H9 (cell line): ENCODE measurements at regions not wholly inside any gene's neighbourhood (a gene's known extent, or its start where the extent isn't known, plus 50 kb on each side); places are given as distances from the start of the nearest gene placed in this dataset.
A peak's percentile ranks its signal among the peaks of the same experiment; 100 is the strongest.

ENCODE experiments used
- DNase-seq: peaks from one replicate; pipeline ENCODE4 v3.0.0-alpha.2; 2017
- H2AFZ ChIP-seq: one replicate; pipeline ENCODE4 v1.6.1; 2013; ENCODE audit warnings: mild to moderate bottlenecking, low read length, control low read depth, moderate library complexity
- H2AK5ac ChIP-seq: 2 replicates; pipeline ENCODE4 v1.6.1; 2013; ENCODE audit warnings: low read length, control low read depth, mixed read lengths; ENCODE audit not compliant: insufficient read length
- H2BK120ac ChIP-seq: one replicate; pipeline ENCODE4 v1.6.1; 2013; ENCODE audit warnings: low read depth, mild to moderate bottlenecking, low read length, control low read depth, inconsistent platforms; ENCODE audit not compliant: poor library complexity, severe bottlenecking
- H2BK12ac ChIP-seq: 2 replicates; pipeline ENCODE4 v1.6.1; 2013; ENCODE audit warnings: low read length, control low read depth, mixed read lengths, low read depth; ENCODE audit not compliant: insufficient read length
- H2BK15ac ChIP-seq: 2 replicates; pipeline ENCODE4 v1.6.1; 2013; ENCODE audit warnings: low read depth, low read length, control low read depth
- H2BK20ac ChIP-seq: one replicate; pipeline ENCODE4 v1.6.1; 2013; ENCODE audit warnings: low read depth, mild to moderate bottlenecking, low read length, control low read depth, inconsistent platforms; ENCODE audit not compliant: poor library complexity, severe bottlenecking
- H2BK5ac ChIP-seq: 2 replicates; pipeline ENCODE4 v1.6.1; 2013; ENCODE audit warnings: low read length, control low read depth, mixed read lengths; ENCODE audit not compliant: insufficient read length
- H3K14ac ChIP-seq: 2 replicates; pipeline ENCODE4 v1.6.1; 2013; ENCODE audit warnings: low read length, control low read depth; ENCODE audit not compliant: insufficient read depth
- H3K18ac ChIP-seq: 2 replicates; pipeline ENCODE4 v1.6.1; 2013; ENCODE audit warnings: low read depth, mild to moderate bottlenecking, mixed read lengths, low read length, control low read depth; ENCODE audit not compliant: insufficient read length
- H3K23ac ChIP-seq: 2 replicates; pipeline ENCODE4 v1.6.1; 2013; ENCODE audit warnings: low read length, control low read depth, mixed read lengths, low read depth; ENCODE audit not compliant: insufficient read length
- H3K23me2 ChIP-seq: 2 replicates; pipeline ENCODE4 v1.6.1; 2013; ENCODE audit warnings: low read depth, mild to moderate bottlenecking, mixed read lengths, low read length, control low read depth; ENCODE audit not compliant: insufficient read length, poor library complexity, severe bottlenecking
- H3K27ac ChIP-seq: 2 replicates; pipeline ENCODE4 v1.5.1; 2013; ENCODE audit warnings: low read length, control low read depth, mixed read lengths, low read depth; ENCODE audit not compliant: insufficient read length
- H3K27me3 ChIP-seq: 2 replicates; pipeline ENCODE4 v1.6.1; 2013; ENCODE audit warnings: low read length, control low read depth, inconsistent platforms; ENCODE audit not compliant: insufficient read depth
- H3K4ac ChIP-seq: 2 replicates; pipeline ENCODE4 v1.6.1; 2013; ENCODE audit warnings: low read depth, mild to moderate bottlenecking, control low read depth, inconsistent platforms, low read length, moderate library complexity
- H3K4me1 ChIP-seq: 2 replicates; pipeline ENCODE4 v1.6.1; 2013; ENCODE audit warnings: low read length, control low read depth, inconsistent platforms; ENCODE audit not compliant: insufficient read depth
- H3K4me2 ChIP-seq: 2 replicates; pipeline ENCODE4 v1.6.1; 2013; ENCODE audit warnings: low read length, control low read depth, mixed read lengths; ENCODE audit not compliant: insufficient read length, insufficient read depth
- H3K56ac ChIP-seq: 2 replicates; pipeline ENCODE4 v1.6.1; 2013; ENCODE audit warnings: low read depth, mild to moderate bottlenecking, mixed read lengths, low read length, control low read depth; ENCODE audit not compliant: insufficient read length
- H3K79me1 ChIP-seq: 2 replicates; pipeline ENCODE4 v1.6.1; 2013; ENCODE audit warnings: low read depth, mild to moderate bottlenecking, moderate library complexity, low read length, control low read depth, inconsistent platforms; ENCODE audit not compliant: insufficient read depth, poor library complexity, severe bottlenecking
- H3K79me2 ChIP-seq: 2 replicates; pipeline ENCODE4 v1.6.1; 2013; ENCODE audit warnings: low read length, control low read depth, inconsistent platforms; ENCODE audit not compliant: insufficient read depth
- H3K9ac ChIP-seq: 2 replicates; pipeline ENCODE4 v1.6.1; 2013; ENCODE audit warnings: low read length, control low read depth, mixed read lengths; ENCODE audit not compliant: insufficient read length; ENCODE audit errors: extremely low read depth
- H3K9me3 ChIP-seq: one replicate; pipeline ENCODE4 v1.6.1; 2013; ENCODE audit warnings: low read depth, low read length, inconsistent platforms; ENCODE audit not compliant: control insufficient read depth
- H3T11ph ChIP-seq: one replicate; pipeline ENCODE4 v1.6.1; 2013; ENCODE audit warnings: mild to moderate bottlenecking, low read length, control low read depth, inconsistent platforms
- H4K20me1 ChIP-seq: one replicate; pipeline ENCODE4 v1.6.1; 2013; ENCODE audit not compliant: control insufficient read depth, insufficient read length, insufficient read depth
- H4K5ac ChIP-seq: 2 replicates; pipeline ENCODE4 v1.6.1; 2013; ENCODE audit warnings: low read depth, mild to moderate bottlenecking, mixed read lengths, low read length, control low read depth; ENCODE audit not compliant: insufficient read length
- H4K8ac ChIP-seq: replicated peaks from 2 replicates; pipeline ENCODE4 v1.6.1; 2013; ENCODE audit warnings: low read length, control low read depth, mixed read lengths, low read depth; ENCODE audit not compliant: insufficient read length
- H4K91ac ChIP-seq: 2 replicates; pipeline ENCODE4 v1.6.1; 2013; ENCODE audit warnings: low read depth, mild to moderate bottlenecking, moderate library complexity, mixed read lengths, low read length, control low read depth; ENCODE audit not compliant: insufficient read length
- H3K27ac Mint-ChIP-seq, 3 experiments: 2 replicates in 2 of 3; 3 replicates in 1 of 3; pipeline ENCODE4 v1.8.0; 2020 to 2021; ENCODE audit warnings: mixed read lengths in 3 of 3, mild to moderate bottlenecking in 1 of 3, moderate library complexity in 1 of 3
- H3K27me3 Mint-ChIP-seq: 2 replicates; pipeline ENCODE4 v1.8.0; 2021; ENCODE audit warnings: low read depth, mild to moderate bottlenecking, moderate library complexity, mixed read lengths
- H3K36me3 Mint-ChIP-seq, 3 experiments: 2 replicates in 2 of 3; 3 replicates in 1 of 3; pipeline ENCODE4 v1.8.0; 2020 to 2021; ENCODE audit warnings: low read depth in 3 of 3, mixed read lengths in 3 of 3; ENCODE audit not compliant: insufficient read depth in 1 of 3
- H3K4me1 Mint-ChIP-seq, 2 experiments: 2 replicates each; pipeline ENCODE4 v1.8.0; 2020; ENCODE audit warnings: mixed read lengths in 2 of 2
- H3K4me3 Mint-ChIP-seq, 2 experiments: 2 replicates in 1 of 2; 3 replicates in 1 of 2; pipeline ENCODE4 v1.8.0; 2020 to 2021; ENCODE audit warnings: mild to moderate bottlenecking in 2 of 2, mixed read lengths in 2 of 2, moderate library complexity in 1 of 2
- H3K9me3 Mint-ChIP-seq, 2 experiments: 2 replicates in 1 of 2; 3 replicates in 1 of 2; pipeline ENCODE4 v1.8.0; 2020; ENCODE audit warnings: mild to moderate bottlenecking in 2 of 2, mixed read lengths in 2 of 2, moderate library complexity in 1 of 2
- WGBS: extraction: QIAGEN DNeasy Blood & Tissue Kit; methylation state at CpG from one replicate; pipeline ENCODE4 v1.1.7; 2013; ENCODE audit warnings: missing lambda C conversion rate, low lambda C conversion rate, mixed read lengths; ENCODE audit not compliant: insufficient read length; ENCODE audit errors: extremely low coverage; 5-methylcytosine and 5-hydroxymethylcytosine counted together
- TF ChIP-seq, protein P1 (sequence below): fragments of 200-600 bp; sonication (generic); conservative IDR thresholded peaks from 3 replicates; pipeline ENCODE4 v1.8.0; 2021; ENCODE audit warnings: antibody characterized with exemption, mild to moderate bottlenecking

- H3K4me3 Mint-ChIP-seq, result no peak overlapping the region
- WGBS, result no CpG with 5 or more reads among the region's 3 CpGs
- DNase-seq, result no peak
Observed at GRCh38 chr14:94701861-94702370, 68.0 kb downstream of the GSC start.

More at GRCh38 chr14:94701861-94702370, 68.0 kb downstream of the GSC start:
- Histone ChIP-seq H3K79me1 (no peaks in the 10 kb centered on the region), H3K23me2 (no peaks in the 10 kb centered on the region), H3K18ac (no peak overlapping the region), H2BK12ac (no peak overlapping the region), H3K56ac (no peak overlapping the region), H2AK5ac (no peak overlapping the region), H2BK120ac (no peak overlapping the region), H3K27ac (no peak overlapping the region), H3K9ac (no peak overlapping the region), H3K23ac (no peak overlapping the region), H4K91ac (no peak overlapping the region), H3K79me2 (no peaks in the 10 kb centered on the region), H3K4ac (no peak overlapping the region), H3T11ph (no peak overlapping the region), H2BK5ac (no peak overlapping the region), H4K5ac (no peak overlapping the region), H4K20me1 (no peaks in the 10 kb centered on the region), H3K4me1 (no peaks in the 10 kb centered on the region), H3K14ac (no peak overlapping the region), H2AFZ (no peak overlapping the region), H2BK15ac (no peak overlapping the region), H3K27me3 (no peaks in the 10 kb centered on the region), H3K4me2 (no peak overlapping the region), H3K9me3 (no peaks in the 10 kb centered on the region), H2BK20ac (no peak overlapping the region), H4K8ac (no peak overlapping the region)
- Mint-ChIP-seq H3K27ac (peak overlapping the region in 1 of 3 experiments; percentile 52; a peak in 1 of 7 replicates), H3K27me3 (peaks cover 14% of the 10 kb centered on the region), H3K36me3 (no peaks in the 10 kb centered on the region), H3K9me3 (no peaks in the 10 kb centered on the region), H3K4me1 (peaks cover 3 to 8% of the 10 kb centered on the region in 2 experiments)
- TF ChIP-seq, protein P1, sequence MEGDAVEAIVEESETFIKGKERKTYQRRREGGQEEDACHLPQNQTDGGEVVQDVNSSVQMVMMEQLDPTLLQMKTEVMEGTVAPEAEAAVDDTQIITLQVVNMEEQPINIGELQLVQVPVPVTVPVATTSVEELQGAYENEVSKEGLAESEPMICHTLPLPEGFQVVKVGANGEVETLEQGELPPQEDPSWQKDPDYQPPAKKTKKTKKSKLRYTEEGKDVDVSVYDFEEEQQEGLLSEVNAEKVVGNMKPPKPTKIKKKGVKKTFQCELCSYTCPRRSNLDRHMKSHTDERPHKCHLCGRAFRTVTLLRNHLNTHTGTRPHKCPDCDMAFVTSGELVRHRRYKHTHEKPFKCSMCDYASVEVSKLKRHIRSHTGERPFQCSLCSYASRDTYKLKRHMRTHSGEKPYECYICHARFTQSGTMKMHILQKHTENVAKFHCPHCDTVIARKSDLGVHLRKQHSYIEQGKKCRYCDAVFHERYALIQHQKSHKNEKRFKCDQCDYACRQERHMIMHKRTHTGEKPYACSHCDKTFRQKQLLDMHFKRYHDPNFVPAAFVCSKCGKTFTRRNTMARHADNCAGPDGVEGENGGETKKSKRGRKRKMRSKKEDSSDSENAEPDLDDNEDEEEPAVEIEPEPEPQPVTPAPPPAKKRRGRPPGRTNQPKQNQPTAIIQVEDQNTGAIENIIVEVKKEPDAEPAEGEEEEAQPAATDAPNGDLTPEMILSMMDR, result no peak
